ENCODE measurements at regions not wholly inside any gene's neighbourhood (a gene's known extent, or its start where the extent isn't known, plus 50 kb on each side); places are given as distances from the start of the nearest gene placed in this dataset.
A peak's percentile ranks its signal among the peaks of the same experiment; 100 is the strongest.

GRCh38 chr1:19577561-19577960, 66.5 kb upstream of the NBL1 start:
- Histone ChIP-seq H3K9me3 (ENCODE audit: control insufficient read depth in 4 of 4, insufficient read depth in 3 of 4, low read length in 3 of 4) (no peaks in the 10 kb centered on the region), H3K4me3 (no peak overlapping the region), H3K9ac (ENCODE audit: insufficient read depth in 1 of 2, low read length in 2 of 2) (no peak overlapping the region), H3K27ac (ENCODE audit: low read depth in 1 of 2, low read length in 1 of 2) (no peak overlapping the region), H3K36me3 (ENCODE audit: control insufficient read depth in 4 of 4, insufficient read depth in 4 of 4, low read length in 4 of 4) (no peaks in the 10 kb centered on the region), H3K27me3 (ENCODE audit: control insufficient read depth in 3 of 3, insufficient read depth in 3 of 3, low read length in 2 of 3) (no peaks in the 10 kb centered on the region), H3K4me1 (ENCODE audit: control insufficient read depth in 5 of 5, insufficient read depth in 5 of 5, low read length in 5 of 5) (no peaks in the 10 kb centered on the region)
- ATAC-seq (ENCODE audit: insufficient read depth, low FRiP score) (no peak), DNase-seq (no peak)
- no peak for TF ChIP-seq CTCF (IDR thresholded peaks at IDR 0.05; ENCODE audit: control extremely low read depth, extremely low read depth)
- 86 to 96% methylated on average over 3 of the region's 3 CpGs for WGBS, 2 donors

- Histone ChIP-seq H3K27me3 (ENCODE audit: control insufficient read depth in 3 of 3, insufficient read depth in 3 of 3, low read length in 2 of 3) (no peaks in the 10 kb centered on the region), H3K4me3 (no peak overlapping the region), H3K4me1 (ENCODE audit: control insufficient read depth in 5 of 5, insufficient read depth in 5 of 5, low read length in 5 of 5) (no peaks in the 10 kb centered on the region), H3K9ac (ENCODE audit: insufficient read depth in 1 of 2, low read length in 2 of 2) (no peak overlapping the region), H3K9me3 (ENCODE audit: control insufficient read depth in 4 of 4, insufficient read depth in 3 of 4, low read length in 3 of 4) (no peaks in the 10 kb centered on the region), H3K27ac (ENCODE audit: low read depth in 1 of 2, low read length in 1 of 2) (no peak overlapping the region), H3K36me3 (ENCODE audit: control insufficient read depth in 4 of 4, insufficient read depth in 4 of 4, low read length in 4 of 4) (no peaks in the 10 kb centered on the region)
- DNase-seq (no peak), ATAC-seq (ENCODE audit: insufficient read depth, low FRiP score) (no peak)
- WGBS, 2 donors = 71 to 78% methylated on average over 5 of the region's 5 CpGs
- TF ChIP-seq CTCF (IDR thresholded peaks at IDR 0.05; ENCODE audit: control extremely low read depth, extremely low read depth) = no peak
Observed at GRCh38 chr1:19577036-19577435, 67.1 kb upstream of the NBL1 start.

GRCh38 chr1:19569786-19570185, 74.3 kb upstream of the NBL1 start:
- no peak for ATAC-seq (ENCODE audit: insufficient read depth, low FRiP score)
- H3K9me3 ChIP-seq (ENCODE audit: control insufficient read depth in 4 of 4, insufficient read depth in 3 of 4, low read length in 3 of 4) = no peaks in the 10 kb centered on the region
- 85 to 94% methylated on average over 3 of the region's 3 CpGs for WGBS, 2 donors
- H3K27me3 ChIP-seq (ENCODE audit: control insufficient read depth in 3 of 3, insufficient read depth in 3 of 3, low read length in 2 of 3) = no peaks in the 10 kb centered on the region
- H3K4me1 ChIP-seq (ENCODE audit: control insufficient read depth in 5 of 5, insufficient read depth in 5 of 5, low read length in 5 of 5) = no peaks in the 10 kb centered on the region
- peaks cover 0 to 1% (median 0%) of the 10 kb centered on the region in 4 donors for H3K36me3 ChIP-seq (ENCODE audit: control insufficient read depth in 4 of 4, insufficient read depth in 4 of 4, low read length in 4 of 4)
- no peak overlapping the region for H3K4me3 ChIP-seq
- no peak for DNase-seq
- no peak for TF ChIP-seq CTCF (IDR thresholded peaks at IDR 0.05; ENCODE audit: control extremely low read depth, extremely low read depth)
- no peak overlapping the region for H3K9ac ChIP-seq (ENCODE audit: insufficient read depth in 1 of 2, low read length in 2 of 2)
- no peak overlapping the region for H3K27ac ChIP-seq (ENCODE audit: low read depth in 1 of 2, low read length in 1 of 2)

GRCh38 chr1:19567041-19567440, 77.1 kb upstream of the NBL1 start:
- ATAC-seq (ENCODE audit: insufficient read depth, low FRiP score) = no peak
- Histone ChIP-seq H3K4me3 (no peak overlapping the region), H3K9me3 (ENCODE audit: control insufficient read depth in 4 of 4, insufficient read depth in 3 of 4, low read length in 3 of 4) (no peaks in the 10 kb centered on the region), H3K4me1 (ENCODE audit: control insufficient read depth in 5 of 5, insufficient read depth in 5 of 5, low read length in 5 of 5) (peaks cover 0 to 19% (median 8%) of the 10 kb centered on the region in 5 donors), H3K27me3 (ENCODE audit: control insufficient read depth in 3 of 3, insufficient read depth in 3 of 3, low read length in 2 of 3) (no peaks in the 10 kb centered on the region), H3K9ac (ENCODE audit: insufficient read depth in 1 of 2, low read length in 2 of 2) (no peak overlapping the region), H3K36me3 (ENCODE audit: control insufficient read depth in 4 of 4, insufficient read depth in 4 of 4, low read length in 4 of 4) (peaks cover 0 to 1% (median 0%) of the 10 kb centered on the region in 4 donors), H3K27ac (ENCODE audit: low read depth in 1 of 2, low read length in 1 of 2) (no peak overlapping the region)
- DNase-seq = peak in 2 of 3 donors; percentile 51 to 57
- TF ChIP-seq CTCF (IDR thresholded peaks at IDR 0.05; ENCODE audit: control extremely low read depth, extremely low read depth) = no peak
- WGBS, 2 donors = 85 to 86% methylated on average over 4 of the region's 4 CpGs

Data from lung (tissue), 11 donors.